Fibroblast of mammary gland (primary cell): ENCODE measurements at regions not wholly inside any gene's neighbourhood (a gene's known extent, or its start where the extent isn't known, plus 50 kb on each side); places are given as distances from the start of the nearest gene placed in this dataset.

Source experiments
- DNase-seq: peaks from one replicate; pipeline ENCODE4 v3.0.0-alpha.2; 2010; ENCODE audit warnings: low read depth
- H3K4me3 ChIP-seq: 2 replicates; pipeline ENCODE4 v1.5.1; 2011; ENCODE audit warnings: low read depth, mild to moderate bottlenecking, low read length, moderate library complexity; ENCODE audit not compliant: control insufficient read depth
- TF ChIP-seq, protein P1 (sequence below): conservative IDR thresholded peaks from 2 replicates; pipeline ENCODE4 v1.5.1; 2011; ENCODE audit warnings: low read depth, low read length, inconsistent platforms; ENCODE audit not compliant: control insufficient read depth, insufficient read depth

DNA sequence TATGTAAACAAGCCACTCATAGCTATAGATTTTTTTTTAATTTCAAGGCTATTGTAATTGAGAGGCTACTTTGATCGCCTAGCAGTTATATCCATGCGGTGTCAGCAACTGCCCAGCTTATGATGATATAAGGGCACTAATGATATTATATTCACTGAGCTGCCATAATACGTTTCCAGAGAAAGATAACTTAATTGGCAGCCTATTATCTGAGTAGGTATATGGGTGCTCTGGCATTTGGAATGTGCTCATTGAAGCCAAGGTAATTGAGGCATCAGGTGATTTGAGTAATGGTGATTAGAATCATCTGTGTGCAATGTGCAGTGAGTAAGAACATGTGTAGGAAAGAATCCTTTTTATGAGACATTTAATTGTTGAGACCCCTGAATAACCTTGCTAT lies 490.0 kb downstream of the CENPC start:
- DNase-seq, result no peak
- no peak overlapping the region for H3K4me3 ChIP-seq
- TF ChIP-seq, protein P1, sequence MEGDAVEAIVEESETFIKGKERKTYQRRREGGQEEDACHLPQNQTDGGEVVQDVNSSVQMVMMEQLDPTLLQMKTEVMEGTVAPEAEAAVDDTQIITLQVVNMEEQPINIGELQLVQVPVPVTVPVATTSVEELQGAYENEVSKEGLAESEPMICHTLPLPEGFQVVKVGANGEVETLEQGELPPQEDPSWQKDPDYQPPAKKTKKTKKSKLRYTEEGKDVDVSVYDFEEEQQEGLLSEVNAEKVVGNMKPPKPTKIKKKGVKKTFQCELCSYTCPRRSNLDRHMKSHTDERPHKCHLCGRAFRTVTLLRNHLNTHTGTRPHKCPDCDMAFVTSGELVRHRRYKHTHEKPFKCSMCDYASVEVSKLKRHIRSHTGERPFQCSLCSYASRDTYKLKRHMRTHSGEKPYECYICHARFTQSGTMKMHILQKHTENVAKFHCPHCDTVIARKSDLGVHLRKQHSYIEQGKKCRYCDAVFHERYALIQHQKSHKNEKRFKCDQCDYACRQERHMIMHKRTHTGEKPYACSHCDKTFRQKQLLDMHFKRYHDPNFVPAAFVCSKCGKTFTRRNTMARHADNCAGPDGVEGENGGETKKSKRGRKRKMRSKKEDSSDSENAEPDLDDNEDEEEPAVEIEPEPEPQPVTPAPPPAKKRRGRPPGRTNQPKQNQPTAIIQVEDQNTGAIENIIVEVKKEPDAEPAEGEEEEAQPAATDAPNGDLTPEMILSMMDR, result no peak

DNA sequence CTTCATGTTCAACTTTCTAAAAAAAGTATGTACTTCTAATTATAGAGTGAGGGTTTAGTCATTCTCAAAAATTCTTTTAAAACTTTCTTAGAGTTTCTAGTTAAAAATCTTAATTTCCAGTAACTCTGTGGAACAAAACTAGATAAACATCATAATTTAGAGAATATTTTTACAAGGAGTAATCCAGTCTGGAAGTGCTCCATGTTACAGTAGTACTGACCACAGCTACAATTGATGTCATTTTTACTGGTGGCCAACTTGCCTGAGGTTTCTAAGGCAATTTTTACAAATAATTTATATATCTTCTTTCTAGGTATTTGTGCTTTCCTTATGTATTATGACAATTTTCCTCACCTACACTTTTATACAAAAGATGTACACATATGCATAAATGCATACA lies 490.4 kb downstream of the CENPC start:
- no peak overlapping the region for H3K4me3 ChIP-seq
- no peak for DNase-seq
- TF ChIP-seq, protein P1, result no peak

DNA sequence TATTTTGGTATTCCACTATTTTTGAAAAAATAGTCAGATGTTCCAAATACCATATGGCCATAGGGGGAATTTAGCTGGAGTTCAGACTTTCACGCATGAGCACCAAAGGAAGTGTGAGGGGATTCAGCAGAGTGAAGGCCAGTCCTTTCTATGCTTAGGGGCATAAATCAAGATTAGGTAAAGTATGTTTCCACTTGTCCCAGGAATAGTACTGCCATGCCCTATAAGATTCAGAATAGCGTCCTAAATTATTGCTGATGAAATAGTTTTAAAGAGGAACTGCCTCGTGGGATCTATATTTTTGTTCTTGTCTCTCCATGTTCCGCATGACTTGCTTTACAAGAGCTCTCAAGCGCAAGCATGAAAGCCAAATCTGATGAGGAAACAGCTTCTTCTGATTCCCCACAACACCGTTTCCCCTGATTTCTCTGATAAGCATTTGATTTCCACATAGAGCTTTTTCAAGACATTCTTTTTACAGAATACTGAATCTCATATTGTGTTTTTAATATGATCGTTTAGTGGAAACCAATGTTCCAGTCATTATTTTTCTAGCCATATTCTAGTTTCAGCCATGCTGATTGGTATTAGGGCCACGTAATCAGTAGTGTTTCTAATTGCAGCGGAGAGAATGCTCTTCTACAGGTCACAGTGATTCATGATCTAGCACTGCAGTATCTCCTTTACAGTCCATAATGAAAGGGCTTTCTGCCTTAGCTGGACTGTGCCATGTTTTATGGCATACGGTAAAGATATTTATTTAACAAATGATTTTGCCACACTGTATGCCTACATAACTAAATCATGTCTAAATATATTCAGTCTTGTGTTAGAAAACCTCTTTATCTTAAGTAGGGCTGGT lies 492.3 kb downstream of the CENPC start:
- TF ChIP-seq, protein P1, result no peak
- no peak for DNase-seq
- H3K4me3 ChIP-seq, result no peak overlapping the region

DNA sequence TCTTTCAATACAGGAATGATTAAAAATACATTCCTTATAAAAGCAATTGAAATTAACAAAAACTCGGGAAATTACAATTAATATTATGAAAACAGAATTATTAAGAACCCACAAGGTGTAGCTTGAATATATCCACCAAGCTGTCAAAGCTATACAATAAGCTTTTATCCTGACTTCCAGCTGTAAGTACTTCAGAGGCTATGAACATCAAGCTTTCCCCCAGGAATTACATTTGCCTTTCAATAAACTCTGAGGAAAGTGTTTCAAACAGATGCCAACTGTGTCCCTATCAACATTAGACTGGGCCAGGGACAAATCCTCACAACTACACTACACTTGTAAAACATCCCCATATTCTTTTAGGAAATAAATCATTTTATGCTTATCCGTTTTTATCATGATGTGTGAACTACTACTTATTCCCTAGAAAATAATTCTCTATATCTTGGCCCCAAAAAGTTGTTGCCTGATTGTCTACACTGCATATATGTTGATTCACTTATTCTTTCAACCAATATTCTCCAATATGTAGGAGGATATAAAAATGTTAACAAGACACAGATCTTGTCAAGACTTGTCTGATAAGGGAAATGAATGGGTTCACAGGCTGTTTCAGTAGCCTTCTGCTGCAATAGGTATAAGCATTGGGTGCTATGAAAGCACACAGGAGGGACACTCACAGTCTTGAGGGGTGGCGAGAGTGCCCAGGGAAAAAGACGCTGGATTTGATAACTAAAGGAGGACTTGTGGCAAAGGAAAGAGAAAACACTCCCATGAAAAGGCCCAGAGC lies 494.1 kb downstream of the CENPC start:
- no peak overlapping the region for H3K4me3 ChIP-seq
- TF ChIP-seq, protein P1, result no peak

DNA sequence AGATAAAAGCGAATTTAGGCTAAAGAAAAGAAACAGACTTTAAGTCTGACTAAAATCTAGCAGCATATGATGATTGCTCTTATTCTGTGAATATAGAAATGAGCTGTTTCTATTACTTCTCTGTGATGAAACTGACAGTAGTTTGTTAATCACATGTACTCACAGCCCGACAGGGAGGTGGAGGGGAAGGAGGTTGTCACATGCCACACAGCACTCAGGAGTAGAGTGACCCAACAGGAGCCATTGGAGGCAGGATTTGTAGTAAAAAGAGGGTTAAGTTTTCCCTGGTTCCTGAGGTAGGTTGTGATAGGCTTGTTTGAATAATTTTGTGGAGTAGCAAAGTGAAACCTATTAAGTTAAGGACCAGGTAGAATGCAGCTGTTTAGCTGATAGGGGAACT lies 495.9 kb downstream of the CENPC start:
- TF ChIP-seq, protein P1, result no peak
- no peak for DNase-seq
- H3K4me3 ChIP-seq, result no peak overlapping the region

More for the DNA sequence above, 494.1 kb downstream of the CENPC start:
- no peak for DNase-seq

DNA sequence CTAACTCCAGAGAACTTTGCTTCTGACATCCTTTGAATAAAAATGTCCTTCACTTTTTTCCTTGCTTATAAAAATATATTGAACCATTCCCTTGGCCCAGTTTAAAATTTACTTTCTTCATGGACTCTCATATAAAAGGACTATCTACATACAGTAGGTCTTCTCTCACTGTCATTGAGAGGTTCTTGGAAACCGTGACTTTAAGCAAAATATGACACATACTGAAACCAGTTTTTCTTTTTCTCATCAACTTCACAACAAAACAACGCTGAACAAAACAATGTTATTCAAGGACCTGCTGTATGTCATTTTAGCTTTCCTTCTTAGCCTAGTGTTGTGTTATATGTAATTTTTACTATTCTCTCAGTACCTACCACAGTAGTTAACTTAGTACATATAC lies 496.8 kb downstream of the CENPC start:
- no peak overlapping the region for H3K4me3 ChIP-seq
- TF ChIP-seq, protein P1, result no peak
- no peak for DNase-seq
